ENCODE measurements at regions not wholly inside any gene's neighbourhood (a gene's known extent, or its start where the extent isn't known, plus 50 kb on each side); places are given as distances from the start of the nearest gene placed in this dataset.

DNA sequence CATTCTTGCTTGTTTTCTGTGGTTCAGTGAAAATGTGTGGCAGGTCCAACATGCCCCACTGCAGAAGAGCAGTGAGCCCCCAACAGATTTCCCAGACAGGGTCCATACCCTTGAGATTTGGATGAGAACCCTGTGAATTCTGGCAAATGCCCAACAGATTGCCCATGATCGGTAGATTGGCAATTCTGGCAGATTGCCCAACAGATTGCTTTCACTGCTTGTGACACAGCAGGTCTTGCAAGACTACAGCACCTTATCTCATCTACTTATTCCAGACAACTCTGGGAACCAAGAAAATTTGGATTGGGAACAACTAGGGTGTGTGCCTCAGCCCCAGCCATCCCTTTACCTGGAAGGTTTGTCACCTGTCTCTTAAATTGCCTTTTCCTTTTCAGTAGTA is 143.7 kb upstream of the COL1A2 start:
- Histone ChIP-seq H3K4me3 (no peak overlapping the region), H3K4me1 (no peaks in the 10 kb centered on the region), H3K36me3 (no peaks in the 10 kb centered on the region), H3K9me3 (no peaks in the 10 kb centered on the region), H3K27me3 (no peaks in the 10 kb centered on the region), H3K27ac (no peak overlapping the region)
- intact Hi-C loops (cut with DNase I): no loop called here
- TF ChIP-seq, protein P1, sequence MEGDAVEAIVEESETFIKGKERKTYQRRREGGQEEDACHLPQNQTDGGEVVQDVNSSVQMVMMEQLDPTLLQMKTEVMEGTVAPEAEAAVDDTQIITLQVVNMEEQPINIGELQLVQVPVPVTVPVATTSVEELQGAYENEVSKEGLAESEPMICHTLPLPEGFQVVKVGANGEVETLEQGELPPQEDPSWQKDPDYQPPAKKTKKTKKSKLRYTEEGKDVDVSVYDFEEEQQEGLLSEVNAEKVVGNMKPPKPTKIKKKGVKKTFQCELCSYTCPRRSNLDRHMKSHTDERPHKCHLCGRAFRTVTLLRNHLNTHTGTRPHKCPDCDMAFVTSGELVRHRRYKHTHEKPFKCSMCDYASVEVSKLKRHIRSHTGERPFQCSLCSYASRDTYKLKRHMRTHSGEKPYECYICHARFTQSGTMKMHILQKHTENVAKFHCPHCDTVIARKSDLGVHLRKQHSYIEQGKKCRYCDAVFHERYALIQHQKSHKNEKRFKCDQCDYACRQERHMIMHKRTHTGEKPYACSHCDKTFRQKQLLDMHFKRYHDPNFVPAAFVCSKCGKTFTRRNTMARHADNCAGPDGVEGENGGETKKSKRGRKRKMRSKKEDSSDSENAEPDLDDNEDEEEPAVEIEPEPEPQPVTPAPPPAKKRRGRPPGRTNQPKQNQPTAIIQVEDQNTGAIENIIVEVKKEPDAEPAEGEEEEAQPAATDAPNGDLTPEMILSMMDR (IDR thresholded peaks at IDR 0.05): no peak
- no peak for DNase-seq (ENCODE audit: low spot score in 2 of 2)

DNA sequence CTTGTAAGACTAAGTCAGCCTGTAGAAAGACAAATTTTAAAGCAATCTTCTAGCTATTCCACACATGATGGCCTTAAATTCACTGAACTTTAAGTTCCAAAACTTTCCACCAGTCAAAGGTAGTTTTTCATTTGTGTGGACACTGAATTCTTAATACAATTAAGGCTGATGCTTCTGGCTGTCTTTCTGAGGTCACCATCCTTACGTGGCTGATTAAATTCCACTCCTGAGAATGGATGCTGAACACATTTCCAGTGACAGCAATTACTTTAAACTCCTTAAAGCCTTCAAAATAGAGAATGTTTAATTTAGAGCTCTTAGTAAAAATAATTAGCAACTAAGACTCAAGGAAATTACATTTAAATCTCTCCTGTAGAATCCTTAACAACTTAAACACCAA is 142.6 kb upstream of the COL1A2 start:
- Histone ChIP-seq H3K27me3 (no peaks in the 10 kb centered on the region), H3K4me3 (no peak overlapping the region), H3K4me1 (no peaks in the 10 kb centered on the region), H3K36me3 (no peaks in the 10 kb centered on the region), H3K27ac (no peak overlapping the region), H3K9me3 (no peaks in the 10 kb centered on the region)
- intact Hi-C loops (cut with DNase I): no loop called here
- TF ChIP-seq, protein P1 (IDR thresholded peaks at IDR 0.05): no peak
- DNase-seq (ENCODE audit: low spot score in 2 of 2): no peak

- Histone ChIP-seq H3K27me3 (no peaks in the 10 kb centered on the region), H3K36me3 (no peaks in the 10 kb centered on the region), H3K9me3 (no peaks in the 10 kb centered on the region), H3K4me1 (no peaks in the 10 kb centered on the region), H3K27ac (no peak overlapping the region), H3K4me3 (no peak overlapping the region)
- TF ChIP-seq, protein P1 (IDR thresholded peaks at IDR 0.05): no peak
- intact Hi-C loops (cut with DNase I): no loop called here
- no peak for DNase-seq (ENCODE audit: low spot score in 2 of 2)
Measured at GRCh38 chr7:94252971-94253370, 141.7 kb upstream of the COL1A2 start.

DNA sequence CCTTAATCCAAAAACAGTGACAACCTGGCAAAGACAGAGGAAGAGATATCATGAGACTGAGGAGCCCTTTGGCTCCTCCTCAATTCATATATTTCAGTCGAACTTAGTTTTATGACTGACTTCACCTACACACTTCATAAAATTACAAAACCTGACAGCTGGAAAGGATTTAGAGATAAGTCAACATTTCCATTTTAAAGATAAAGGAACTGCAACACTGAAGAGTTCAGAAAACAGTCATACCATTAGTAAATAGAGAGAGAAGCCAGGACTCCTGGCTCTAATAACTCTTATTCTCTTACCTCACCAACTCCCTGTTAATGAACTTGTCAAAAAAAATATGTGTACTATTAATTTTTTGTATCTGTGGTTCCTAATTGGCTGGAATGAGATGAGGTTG is 141.0 kb upstream of the COL1A2 start:
- TF ChIP-seq, protein P1 (IDR thresholded peaks at IDR 0.05): no peak
- H3K36me3 ChIP-seq: no peaks in the 10 kb centered on the region
- no peaks in the 10 kb centered on the region for H3K27me3 ChIP-seq
- intact Hi-C loops (cut with DNase I): no loop called here
- no peaks in the 10 kb centered on the region for H3K9me3 ChIP-seq
- H3K4me3 ChIP-seq: no peak overlapping the region
- H3K4me1 ChIP-seq: no peaks in the 10 kb centered on the region
- no peak overlapping the region for H3K27ac ChIP-seq
- DNase-seq (ENCODE audit: low spot score in 2 of 2): no peak

- Histone ChIP-seq H3K4me3 (no peak overlapping the region), H3K27ac (no peak overlapping the region), H3K27me3 (no peaks in the 10 kb centered on the region), H3K36me3 (no peaks in the 10 kb centered on the region), H3K4me1 (no peaks in the 10 kb centered on the region), H3K9me3 (no peaks in the 10 kb centered on the region)
- no peak for DNase-seq (ENCODE audit: low spot score in 2 of 2)
- TF ChIP-seq, protein P1 (IDR thresholded peaks at IDR 0.05): no peak
- intact Hi-C loops (cut with DNase I): no loop called here
Measured at GRCh38 chr7:94258418-94259300, 136.0 kb upstream of the COL1A2 start.

All from ascending aorta (tissue), 2 donors.